HG02759 (cell line): ENCODE measurements at regions not wholly inside any gene's neighbourhood (a gene's known extent, or its start where the extent isn't known, plus 50 kb on each side); places are given as distances from the start of the nearest gene placed in this dataset.

Experiments
- ATAC-seq: cut with Tn5 transposase; IDR thresholded peaks from one replicate; pipeline ENCODE4 v1.9.1; 2021; ENCODE audit warnings: mild to moderate bottlenecking, moderate library complexity; ENCODE audit not compliant: unreplicated experiment

GRCh38 chr2:62370321-62371250 is 135.4 kb downstream of the TMEM17 start:
- no peak for ATAC-seq

DNA sequence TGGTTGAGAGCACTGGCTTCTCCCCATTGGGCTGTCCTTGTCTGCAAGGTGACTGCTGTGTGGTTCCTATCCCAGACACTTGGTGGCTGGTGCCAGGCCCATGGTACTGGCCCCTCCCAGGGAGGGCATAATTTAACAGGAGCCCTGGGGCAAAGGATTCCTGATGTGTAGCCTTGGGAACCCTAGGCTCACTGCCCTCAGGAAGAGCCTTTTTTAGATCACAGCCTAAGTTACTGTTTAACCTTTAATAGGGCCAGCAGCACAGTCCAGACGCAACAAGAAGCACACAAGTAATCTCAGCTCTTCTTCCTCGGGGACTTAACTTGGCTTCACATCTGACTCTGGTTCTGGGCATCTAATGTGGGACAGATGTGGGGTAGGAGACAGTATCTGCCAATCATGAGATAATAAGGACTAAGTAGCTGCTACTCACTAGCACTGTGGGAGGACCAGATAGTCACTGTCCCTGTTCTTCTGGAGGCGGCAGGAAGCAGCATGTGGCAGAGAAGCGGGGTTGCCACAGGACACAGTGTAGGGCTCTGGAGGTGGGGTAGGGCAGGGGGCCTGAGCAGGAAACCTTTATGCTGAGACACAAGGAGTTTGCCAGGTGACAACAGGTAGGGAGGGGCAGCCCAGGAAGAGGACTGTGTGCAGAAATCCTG is 136.3 kb downstream of the TMEM17 start:
- no peak for ATAC-seq

- no peak for ATAC-seq
Measured at GRCh38 chr2:62364791-62365528, 141.0 kb downstream of the TMEM17 start.

- ATAC-seq, result peak; percentile 67
Measured at GRCh38 chr2:62363166-62363565, 142.8 kb downstream of the TMEM17 start.

DNA sequence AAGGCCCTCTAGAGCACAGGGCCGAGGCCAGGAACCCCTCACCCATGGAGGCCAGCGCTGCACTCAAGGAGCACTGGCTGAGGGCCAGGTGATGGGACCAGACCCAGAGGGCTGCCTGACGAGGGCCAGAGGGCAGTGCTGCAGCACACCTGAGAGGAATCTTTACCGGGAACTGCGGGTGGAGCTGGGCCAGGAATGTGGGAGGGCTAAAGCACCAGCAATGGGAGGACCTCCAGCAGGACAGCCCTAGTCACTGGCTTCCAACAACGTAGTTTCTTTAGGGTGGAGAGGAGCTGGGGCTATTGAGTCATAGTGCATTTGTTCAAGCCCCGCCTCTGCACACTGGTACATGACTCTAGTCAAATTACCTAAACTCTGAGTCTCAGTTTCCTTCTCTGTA is 143.4 kb downstream of the TMEM17 start:
- ATAC-seq, result no peak

DNA sequence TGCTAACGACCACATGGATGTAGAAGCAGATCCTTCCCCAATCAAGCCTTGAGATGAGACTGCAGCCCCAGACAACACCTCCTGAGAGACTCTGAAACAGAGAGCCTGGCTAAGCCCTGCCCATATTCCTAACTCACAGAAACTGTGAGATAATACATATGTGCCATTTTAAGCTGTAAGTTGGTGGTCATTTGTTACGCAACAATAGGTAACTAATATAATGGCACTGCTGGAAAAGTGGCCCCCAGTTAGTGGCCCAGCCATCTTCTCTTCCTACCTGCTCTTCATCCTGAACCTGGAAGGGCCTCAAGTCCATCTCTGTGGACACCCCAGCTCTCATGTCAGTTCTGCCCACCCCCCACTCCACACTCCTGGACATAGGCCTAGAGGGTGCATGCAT is 144.0 kb downstream of the TMEM17 start:
- no peak for ATAC-seq

DNA sequence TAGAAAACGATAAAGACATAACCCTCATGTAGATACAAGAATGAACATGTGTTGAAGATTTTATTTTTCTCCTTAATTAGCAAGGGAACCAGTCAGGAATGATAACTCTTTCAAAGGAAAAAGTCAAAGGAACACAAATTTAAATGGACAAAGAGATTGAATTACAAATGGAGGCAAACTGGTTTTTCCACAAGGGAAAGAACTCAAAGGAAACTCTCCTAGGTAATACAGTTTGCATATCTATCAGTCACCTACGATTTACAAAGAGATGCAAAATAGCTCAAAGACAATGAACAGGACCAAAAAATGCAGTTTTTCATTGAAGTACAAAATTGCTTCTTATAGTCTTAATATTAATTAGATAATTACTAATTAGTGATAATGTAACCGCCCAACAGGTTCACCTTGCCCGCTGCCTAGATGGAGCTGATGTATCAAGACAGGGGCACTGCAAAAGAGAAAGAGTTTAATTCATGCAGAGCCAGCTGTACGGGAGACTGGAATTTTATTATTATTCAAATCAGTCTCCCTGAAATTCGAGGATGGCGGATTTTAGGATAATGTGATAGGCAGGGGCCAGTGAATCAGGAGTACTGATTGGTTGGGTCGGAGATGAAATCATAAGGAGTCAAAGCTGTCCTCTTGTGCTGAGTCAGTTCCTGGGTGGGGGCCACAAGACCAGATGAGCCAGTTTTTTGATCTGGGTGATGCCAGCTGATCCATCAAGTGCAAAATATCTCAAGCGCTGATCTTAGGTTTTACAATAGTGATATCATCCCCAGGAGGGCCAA is 151.0 kb downstream of the TMEM17 start:
- ATAC-seq, result no peak

- no peak for ATAC-seq
Measured at GRCh38 chr2:62352031-62352430, 154.0 kb downstream of the TMEM17 start.

- ATAC-seq, result no peak
Measured at GRCh38 chr2:62349788-62350187, 153.9 kb downstream of the B3GNT2 start.

- no peak for ATAC-seq
Measured at GRCh38 chr2:62348700-62349099, 152.8 kb downstream of the B3GNT2 start.

DNA sequence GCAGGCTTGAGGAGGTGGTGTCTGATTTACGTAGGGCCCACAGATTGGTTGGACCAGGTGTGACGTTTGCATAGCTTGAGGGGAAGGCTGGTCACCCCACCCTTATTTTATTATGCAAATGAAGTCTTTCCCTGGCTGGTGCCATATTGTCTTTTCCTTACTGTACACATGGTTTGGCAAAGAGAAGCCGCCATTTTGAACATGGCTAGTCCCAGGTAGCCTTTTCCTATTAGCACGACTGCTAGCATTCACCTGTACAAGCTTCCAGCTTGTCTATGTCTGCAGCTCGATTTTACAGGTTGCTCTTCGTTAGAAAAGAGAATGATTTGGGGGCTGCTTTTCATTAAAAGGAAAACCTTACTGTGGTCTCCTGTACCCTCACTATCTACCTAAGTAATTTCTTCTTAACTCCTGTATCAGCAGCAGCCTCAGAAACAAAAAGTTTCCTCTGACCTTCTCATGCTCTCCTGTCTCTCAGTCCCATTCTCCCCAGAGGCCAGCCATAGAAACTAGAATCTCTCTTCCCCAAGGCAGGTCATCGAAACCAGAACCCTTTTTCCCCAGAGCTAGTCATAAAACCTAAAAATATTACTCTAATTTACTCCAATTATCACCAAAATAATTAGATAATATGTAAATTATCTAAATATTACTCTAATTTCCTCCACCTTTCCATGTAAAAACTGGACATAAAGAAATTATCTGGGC is 151.8 kb downstream of the B3GNT2 start:
- no peak for ATAC-seq

- peak; percentile 82 for ATAC-seq
Measured at GRCh38 chr2:62344472-62344871, 148.6 kb downstream of the B3GNT2 start.

DNA sequence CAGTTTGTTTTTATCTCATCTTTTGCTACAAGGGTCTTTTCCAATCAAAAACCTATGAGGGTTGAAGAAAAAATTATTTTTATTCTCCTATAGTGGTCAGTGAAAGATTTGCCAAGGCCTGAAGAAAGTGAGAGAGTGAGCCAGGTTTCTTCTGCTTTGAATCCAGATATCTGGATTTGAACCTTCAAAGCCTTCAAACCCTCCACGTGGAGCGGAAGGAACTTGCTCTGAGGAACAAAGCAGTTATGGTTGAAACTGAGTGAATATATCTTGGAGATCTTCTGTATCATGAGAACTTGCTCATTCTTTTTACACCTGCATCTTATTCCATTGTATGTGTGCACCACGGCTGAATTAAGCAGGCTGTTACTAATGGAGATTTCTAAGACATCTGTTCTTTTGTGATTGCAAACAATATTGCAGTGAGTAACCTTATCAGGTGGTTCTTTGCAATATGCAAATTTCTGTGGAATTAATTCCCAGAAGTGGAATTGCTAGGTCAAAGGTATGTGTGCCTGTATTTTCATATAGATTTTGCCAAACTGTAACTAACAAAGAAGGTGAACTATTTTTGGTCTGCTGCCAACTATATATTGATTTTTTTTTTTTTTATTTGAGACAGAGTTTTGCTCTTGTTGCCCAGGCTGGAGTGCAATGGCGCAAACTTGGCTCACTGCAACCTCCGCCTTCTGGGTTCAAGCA is 147.9 kb downstream of the B3GNT2 start:
- no peak for ATAC-seq

GRCh38 chr2:62343206-62343605 is 147.3 kb downstream of the B3GNT2 start:
- no peak for ATAC-seq

GRCh38 chr2:62340994-62341484 is 145.1 kb downstream of the B3GNT2 start:
- ATAC-seq, result peak; percentile 53

GRCh38 chr2:62339837-62340236 is 143.9 kb downstream of the B3GNT2 start:
- ATAC-seq, result no peak

- ATAC-seq, result no peak
Measured at GRCh38 chr2:62339413-62339812, 143.5 kb downstream of the B3GNT2 start.

- no peak for ATAC-seq
Measured at GRCh38 chr2:62338111-62338510, 142.2 kb downstream of the B3GNT2 start.

DNA sequence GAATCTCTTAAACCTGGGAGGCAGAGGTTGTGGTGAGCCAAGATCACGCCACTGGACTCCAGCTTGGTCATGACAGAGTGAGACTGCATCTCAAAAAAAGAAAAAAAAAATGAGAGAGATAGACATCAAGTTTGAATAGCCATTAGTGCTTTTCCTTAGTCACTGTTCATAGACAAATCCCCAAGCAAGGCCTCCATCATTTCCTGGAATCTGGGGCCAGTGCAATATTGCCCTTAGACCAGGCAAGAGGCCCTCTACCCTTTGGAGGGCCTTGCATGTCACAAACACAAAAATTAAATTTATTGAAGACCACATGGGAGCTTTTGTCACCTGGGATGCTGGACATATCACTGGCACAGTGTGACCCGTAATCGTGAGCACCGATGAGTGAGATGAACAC is 141.5 kb downstream of the B3GNT2 start:
- ATAC-seq, result no peak
